ENCODE measurements at regions not wholly inside any gene's neighbourhood (a gene's known extent, or its start where the extent isn't known, plus 50 kb on each side); places are given as distances from the start of the nearest gene placed in this dataset.

- TF ChIP-seq FOXM1 (IDR thresholded peaks at IDR 0.05; ENCODE audit: low read depth, low read length) (no peak; the same call in 1 of the 2 replicates), DPF2 (IDR thresholded peaks at IDR 0.05) (peak; percentile 95), POLR2AphosphoS2 (IDR thresholded peaks at IDR 0.05; ENCODE audit: low read depth, low read length) (peak; percentile 43; the same call in 1 of the 2 replicates), CBX5 (IDR thresholded peaks at IDR 0.05; ENCODE audit: low read depth) (no peak), MEF2B (IDR thresholded peaks at IDR 0.05; ENCODE audit: partially characterized antibody, poor library complexity, severe bottlenecking) (peak; percentile 41), HCFC1 (IDR thresholded peaks at IDR 0.05; ENCODE audit: low read length) (0 out of 2 replicates have a peak, but pooled peaks have one; percentile 8), RCOR1 (conservative IDR thresholded peaks at IDR 0.05; ENCODE audit: low read depth, low read length) (no peak), ATF7 (IDR thresholded peaks at IDR 0.05; ENCODE audit: low read depth) (peak; percentile 80), SMARCA5 (IDR thresholded peaks at IDR 0.05) (no peak), GATAD2B (conservative IDR thresholded peaks at IDR 0.05; ENCODE audit: low read depth) (peak; percentile 90), MTA2 (IDR thresholded peaks at IDR 0.05; ENCODE audit: low read depth) (peak; percentile 95), NKRF (conservative IDR thresholded peaks at IDR 0.05) (peak; percentile 10; the same call in 1 of the 2 replicates), CHD2 (IDR thresholded peaks at IDR 0.05; ENCODE audit: borderline replicate concordance, low read depth, low read length) (peak; percentile 57; the same call in 1 of the 2 replicates), RELA (IDR thresholded peaks at IDR 0.05; ENCODE audit: borderline replicate concordance, partially characterized antibody) (peak; percentile 93), BCL11A (IDR thresholded peaks at IDR 0.05; ENCODE audit: low read depth, low read length) (peak; percentile 77), SREBF1 (IDR thresholded peaks at IDR 0.05; ENCODE audit: low read length) (peak; percentile 87; the same call in 1 of the 2 replicates), NR2F1 (conservative IDR thresholded peaks at IDR 0.05) (peak; percentile 93), ZNF217 (IDR thresholded peaks at IDR 0.05) (no peak), E4F1 (IDR thresholded peaks at IDR 0.05; ENCODE audit: borderline replicate concordance, partially characterized antibody) (peak; percentile 93), RAD51 (IDR thresholded peaks at IDR 0.05) (peak; percentile 71), FOS (IDR thresholded peaks at IDR 0.05; ENCODE audit: borderline replicate concordance, extremely low read depth, insufficient read length) (no peak)
- TF ChIP-seq, protein P1, sequence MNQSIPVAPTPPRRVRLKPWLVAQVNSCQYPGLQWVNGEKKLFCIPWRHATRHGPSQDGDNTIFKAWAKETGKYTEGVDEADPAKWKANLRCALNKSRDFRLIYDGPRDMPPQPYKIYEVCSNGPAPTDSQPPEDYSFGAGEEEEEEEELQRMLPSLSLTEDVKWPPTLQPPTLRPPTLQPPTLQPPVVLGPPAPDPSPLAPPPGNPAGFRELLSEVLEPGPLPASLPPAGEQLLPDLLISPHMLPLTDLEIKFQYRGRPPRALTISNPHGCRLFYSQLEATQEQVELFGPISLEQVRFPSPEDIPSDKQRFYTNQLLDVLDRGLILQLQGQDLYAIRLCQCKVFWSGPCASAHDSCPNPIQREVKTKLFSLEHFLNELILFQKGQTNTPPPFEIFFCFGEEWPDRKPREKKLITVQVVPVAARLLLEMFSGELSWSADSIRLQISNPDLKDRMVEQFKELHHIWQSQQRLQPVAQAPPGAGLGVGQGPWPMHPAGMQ (IDR thresholded peaks at IDR 0.05; ENCODE audit: borderline replicate concordance), result no peak
These were observed 247.3 kb downstream of the PLPP3 start (continued) for GRCh38 chr1:56331892-56332567.
